Keratinocyte (primary cell): ENCODE measurements at regions not wholly inside any gene's neighbourhood (a gene's known extent, or its start where the extent isn't known, plus 50 kb on each side); places are given as distances from the start of the nearest gene placed in this dataset.

Source experiments
- DNase-seq: peaks from one replicate; pipeline ENCODE4 v3.0.0-alpha.2; 2011; ENCODE audit warnings: low read depth, missing footprints, low spot score
- FAIRE-seq: peaks from 2 replicates; lab custom pipeline; 2011; peaks lifted over from hg19 to GRCh38; lab: Jason Lieb, UNC
- H2AFZ ChIP-seq: 2 replicates; pipeline ENCODE4 v1.6.0; 2012; ENCODE audit warnings: low read length, control low read depth, inconsistent platforms; ENCODE audit not compliant: control insufficient read depth
- H3K27ac ChIP-seq: 2 replicates; pipeline ENCODE4 v1.5.1; 2011; ENCODE audit warnings: low read length; ENCODE audit not compliant: control insufficient read depth, insufficient read depth
- H3K27me3 ChIP-seq: 3 replicates; pipeline ENCODE4 v1.6.0; 2011; ENCODE audit warnings: low read length; ENCODE audit not compliant: control insufficient read depth, insufficient read depth; ENCODE audit errors: extremely low read depth
- H3K36me3 ChIP-seq, 2 experiments: 2 replicates in 1 of 2; 3 replicates in 1 of 2; pipeline ENCODE4 v1.5.1; 2011; ENCODE audit warnings: low read length in 2 of 2, mild to moderate bottlenecking in 1 of 2; ENCODE audit not compliant: control insufficient read depth in 2 of 2, insufficient read depth in 2 of 2; ENCODE audit errors: extremely low read depth in 1 of 2
- H3K4me1 ChIP-seq: 3 replicates; pipeline ENCODE4 v1.5.1; 2011; ENCODE audit warnings: low read length; ENCODE audit not compliant: control insufficient read depth, insufficient read depth; ENCODE audit errors: extremely low read depth
- H3K4me2 ChIP-seq: 3 replicates; pipeline ENCODE4 v1.6.0; 2011; ENCODE audit warnings: low read depth, low read length; ENCODE audit not compliant: control insufficient read depth, insufficient read depth; ENCODE audit errors: extremely low read depth
- H3K4me3 ChIP-seq, 3 experiments: fragments of 200-600 bp in 1 of 3; sonication (generic) in 1 of 3; 2 replicates in 2 of 3; 3 replicates in 1 of 3; pipeline ENCODE4 v1.5.1; 2011 to 2016; ENCODE audit warnings: low read length in 3 of 3, mild to moderate bottlenecking in 3 of 3, control low read depth in 2 of 3, inconsistent platforms in 1 of 3, low read depth in 1 of 3, mixed read lengths in 1 of 3, mixed run types in 1 of 3, moderate library complexity in 1 of 3; ENCODE audit not compliant: control insufficient read depth in 2 of 3, insufficient read depth in 2 of 3; ENCODE audit errors: extremely low read depth in 1 of 3
- H3K79me2 ChIP-seq: 2 replicates; pipeline ENCODE4 v1.6.0; 2012; ENCODE audit warnings: low read length; ENCODE audit not compliant: control insufficient read depth, insufficient read depth
- H3K9ac ChIP-seq: 3 replicates; pipeline ENCODE4 v1.6.0; 2011; ENCODE audit warnings: low read length; ENCODE audit not compliant: control insufficient read depth, insufficient read depth; ENCODE audit errors: extremely low read depth
- H3K9me1 ChIP-seq: 3 replicates; pipeline ENCODE4 v1.6.0; 2011; ENCODE audit warnings: low read length; ENCODE audit not compliant: control insufficient read depth, insufficient read depth; ENCODE audit errors: extremely low read depth
- H3K9me3 ChIP-seq: 2 replicates; pipeline ENCODE4 v1.5.1; 2012; ENCODE audit warnings: low read depth, low read length; ENCODE audit not compliant: control insufficient read depth
- H4K20me1 ChIP-seq: 3 replicates; pipeline ENCODE4 v1.6.0; 2011; ENCODE audit warnings: low read length; ENCODE audit not compliant: control insufficient read depth, insufficient read depth; ENCODE audit errors: extremely low read depth
- EZH2 ChIP-seq: IDR thresholded peaks from one replicate; pipeline ENCODE4 v1.6.1; 2012; ENCODE audit warnings: inconsistent platforms, mild to moderate bottlenecking, low read length, moderate library complexity
- dilution Hi-C: fragments of 300-500 bp; cut with MboI; formaldehyde crosslinking; loops from one replicate; pipeline ENCODE4 v1.7.0; 2020; ENCODE audit warnings: low sequenced_read_pairs; ENCODE audit not compliant: extremely low pct_ligation_motif_present
- TF ChIP-seq, protein P1 (sequence below), 3 experiments: IDR thresholded peaks in 1 of 3; conservative IDR thresholded peaks in 1 of 3; optimal IDR thresholded peaks in 1 of 3; 2 replicates in 2 of 3; 3 replicates in 1 of 3; pipeline versions ENCODE3 to v1.5.1; 2011; ENCODE audit warnings: low read length in 3 of 3, mild to moderate bottlenecking in 3 of 3, moderate library complexity in 2 of 3, control low read depth in 1 of 3, inconsistent platforms in 1 of 3; ENCODE audit not compliant: insufficient read depth in 2 of 3; ENCODE audit errors: extremely low read depth in 1 of 3

DNA sequence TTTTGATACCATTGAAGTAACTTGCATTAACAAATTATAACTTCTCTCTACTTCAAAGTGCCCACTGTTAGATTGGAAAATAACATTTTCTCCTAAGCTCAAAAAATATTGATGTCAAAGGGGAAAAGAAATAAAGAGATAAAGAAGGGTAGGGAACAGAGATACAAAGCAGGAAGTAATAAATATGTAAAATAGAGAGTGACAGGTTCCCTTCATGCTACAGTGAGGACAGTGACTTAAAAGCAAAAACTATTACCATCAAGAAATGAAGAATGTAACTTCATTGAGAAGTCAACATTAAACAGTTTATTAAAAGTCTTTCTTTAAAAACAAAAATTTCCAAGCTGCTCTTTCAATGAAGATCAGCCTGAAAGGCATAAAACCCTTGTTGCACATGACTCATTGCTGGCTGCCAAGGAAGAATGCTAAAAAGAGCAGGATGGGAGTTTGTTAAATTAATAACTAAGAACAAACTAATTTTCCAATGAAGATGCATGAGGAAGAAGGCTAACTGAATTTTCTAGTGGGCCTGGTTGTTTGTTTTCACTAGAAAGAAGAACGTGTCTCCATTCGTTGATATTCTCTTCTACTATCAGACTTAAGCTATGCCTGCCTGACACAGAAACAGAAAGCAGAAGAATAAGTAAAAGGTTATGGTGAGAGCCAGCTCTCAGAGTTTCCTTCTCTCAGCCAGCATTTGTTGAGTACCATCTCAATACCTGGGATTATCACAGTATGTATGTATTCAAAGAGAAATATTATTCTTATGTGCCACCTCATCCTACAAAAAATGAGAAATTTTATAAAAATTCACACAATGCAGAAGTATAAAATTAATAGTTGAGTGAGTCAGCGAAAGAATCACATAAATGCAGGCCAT lies 197.8 kb upstream of the NREP start:
- Histone ChIP-seq H3K4me1 (peaks cover 2% of the 10 kb centered on the region), H4K20me1 (no peaks in the 10 kb centered on the region), H3K36me3 (no peaks in the 10 kb centered on the region), H3K9me3 (no peaks in the 10 kb centered on the region), H3K4me2 (no peak overlapping the region), H3K27ac (no peak overlapping the region), H2AFZ (no peak overlapping the region), H3K79me2 (no peaks in the 10 kb centered on the region), H3K4me3 (no peak overlapping the region), H3K9ac (no peak overlapping the region), H3K27me3 (no peaks in the 10 kb centered on the region), H3K9me1 (no peaks in the 10 kb centered on the region)
- DNase-seq (no peak), FAIRE-seq (peak; percentile 49)
- no peak for TF ChIP-seq EZH2
- TF ChIP-seq, protein P1, sequence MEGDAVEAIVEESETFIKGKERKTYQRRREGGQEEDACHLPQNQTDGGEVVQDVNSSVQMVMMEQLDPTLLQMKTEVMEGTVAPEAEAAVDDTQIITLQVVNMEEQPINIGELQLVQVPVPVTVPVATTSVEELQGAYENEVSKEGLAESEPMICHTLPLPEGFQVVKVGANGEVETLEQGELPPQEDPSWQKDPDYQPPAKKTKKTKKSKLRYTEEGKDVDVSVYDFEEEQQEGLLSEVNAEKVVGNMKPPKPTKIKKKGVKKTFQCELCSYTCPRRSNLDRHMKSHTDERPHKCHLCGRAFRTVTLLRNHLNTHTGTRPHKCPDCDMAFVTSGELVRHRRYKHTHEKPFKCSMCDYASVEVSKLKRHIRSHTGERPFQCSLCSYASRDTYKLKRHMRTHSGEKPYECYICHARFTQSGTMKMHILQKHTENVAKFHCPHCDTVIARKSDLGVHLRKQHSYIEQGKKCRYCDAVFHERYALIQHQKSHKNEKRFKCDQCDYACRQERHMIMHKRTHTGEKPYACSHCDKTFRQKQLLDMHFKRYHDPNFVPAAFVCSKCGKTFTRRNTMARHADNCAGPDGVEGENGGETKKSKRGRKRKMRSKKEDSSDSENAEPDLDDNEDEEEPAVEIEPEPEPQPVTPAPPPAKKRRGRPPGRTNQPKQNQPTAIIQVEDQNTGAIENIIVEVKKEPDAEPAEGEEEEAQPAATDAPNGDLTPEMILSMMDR (optimal IDR thresholded peaks at IDR 0.05 in 1 of 3, IDR thresholded peaks at IDR 0.05 in 1 of 3, conservative IDR thresholded peaks at IDR 0.05 in 1 of 3; ENCODE audit: extremely low read depth in 1 of 3, insufficient read depth in 2 of 3, low read length in 3 of 3), result no peak
- dilution Hi-C loops, result no loop called here

DNA sequence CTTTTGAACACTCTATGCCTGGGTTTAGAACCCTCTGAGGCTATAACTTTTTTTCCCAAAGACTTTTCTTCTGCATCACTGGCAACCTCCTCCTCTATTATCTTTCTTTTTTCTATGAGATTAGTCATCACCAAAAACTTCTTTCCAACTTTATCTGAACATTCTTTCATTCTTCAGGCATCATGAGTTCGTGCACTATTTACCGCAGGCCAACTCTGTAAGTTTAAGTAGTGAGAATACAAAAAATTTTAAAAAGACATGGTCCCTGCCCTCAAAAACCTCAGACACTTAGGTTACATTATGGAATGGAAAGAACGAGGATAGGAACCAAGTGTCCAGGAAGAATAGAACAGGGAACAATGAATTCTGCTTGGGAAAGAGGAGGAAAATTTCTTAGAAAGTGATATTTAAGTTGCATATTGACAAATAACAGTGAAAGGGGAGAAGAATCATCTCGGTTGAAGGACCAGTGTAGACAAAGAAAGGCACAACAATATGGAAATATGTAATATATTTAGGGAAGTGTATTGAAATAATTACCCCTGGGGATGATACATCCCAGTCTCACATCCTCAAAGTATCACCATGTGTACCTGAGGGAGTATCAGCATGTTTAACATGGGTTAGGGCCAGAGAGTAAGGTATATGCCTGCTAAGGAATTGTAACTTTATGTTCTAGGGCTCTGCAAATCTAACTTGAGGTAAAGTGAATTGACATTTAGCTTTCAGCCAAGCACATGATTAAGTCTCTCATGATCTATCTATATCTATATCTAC lies 196.5 kb upstream of the NREP start:
- Histone ChIP-seq H3K4me2 (no peak overlapping the region), H2AFZ (no peak overlapping the region), H3K79me2 (no peaks in the 10 kb centered on the region), H3K9ac (no peak overlapping the region), H3K36me3 (no peaks in the 10 kb centered on the region), H3K4me3 (no peak overlapping the region), H3K27ac (no peak overlapping the region), H3K9me1 (no peaks in the 10 kb centered on the region), H3K4me1 (peaks cover 6% of the 10 kb centered on the region), H3K27me3 (no peaks in the 10 kb centered on the region), H3K9me3 (no peaks in the 10 kb centered on the region), H4K20me1 (no peaks in the 10 kb centered on the region)
- TF ChIP-seq EZH2, result no peak
- TF ChIP-seq, protein P1 (optimal IDR thresholded peaks at IDR 0.05 in 1 of 3, IDR thresholded peaks at IDR 0.05 in 1 of 3, conservative IDR thresholded peaks at IDR 0.05 in 1 of 3; ENCODE audit: extremely low read depth in 1 of 3, insufficient read depth in 2 of 3, low read length in 3 of 3), result no peak
- FAIRE-seq, result no peak
- dilution Hi-C loops, result no loop called here
- no peak for DNase-seq
